ENCODE measurements at regions not wholly inside any gene's neighbourhood (a gene's known extent, or its start where the extent isn't known, plus 50 kb on each side); places are given as distances from the start of the nearest gene placed in this dataset.
"Not testable (repeated sequence)": the region's sequence is repeated elsewhere in the genome, so short reads cannot be mapped to it uniquely, and the experiment has no call there.

DNA sequence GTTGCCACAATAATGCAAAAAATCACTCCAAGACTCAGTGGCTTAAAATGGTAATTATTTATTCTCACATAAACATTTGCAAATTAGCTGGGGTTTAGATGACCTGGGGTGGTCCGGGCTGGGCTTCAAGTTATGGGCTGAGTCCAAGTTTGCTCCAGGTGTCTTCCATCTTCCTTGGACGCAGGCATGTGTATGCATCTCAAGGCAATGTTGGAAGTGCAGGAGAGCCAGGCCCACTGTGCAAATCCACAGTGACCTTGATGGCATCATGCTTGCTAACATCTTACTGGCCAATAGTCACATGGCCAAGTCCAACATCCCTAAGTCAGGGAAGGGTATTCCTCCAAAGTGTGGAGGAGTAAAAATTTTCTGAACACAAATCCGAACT lies 206.9 kb downstream of the BCAS1 start:
- TF ChIP-seq POLR2A (IDR thresholded peaks at IDR 0.05): not testable (repeated sequence)
- TF ChIP-seq, protein P1, sequence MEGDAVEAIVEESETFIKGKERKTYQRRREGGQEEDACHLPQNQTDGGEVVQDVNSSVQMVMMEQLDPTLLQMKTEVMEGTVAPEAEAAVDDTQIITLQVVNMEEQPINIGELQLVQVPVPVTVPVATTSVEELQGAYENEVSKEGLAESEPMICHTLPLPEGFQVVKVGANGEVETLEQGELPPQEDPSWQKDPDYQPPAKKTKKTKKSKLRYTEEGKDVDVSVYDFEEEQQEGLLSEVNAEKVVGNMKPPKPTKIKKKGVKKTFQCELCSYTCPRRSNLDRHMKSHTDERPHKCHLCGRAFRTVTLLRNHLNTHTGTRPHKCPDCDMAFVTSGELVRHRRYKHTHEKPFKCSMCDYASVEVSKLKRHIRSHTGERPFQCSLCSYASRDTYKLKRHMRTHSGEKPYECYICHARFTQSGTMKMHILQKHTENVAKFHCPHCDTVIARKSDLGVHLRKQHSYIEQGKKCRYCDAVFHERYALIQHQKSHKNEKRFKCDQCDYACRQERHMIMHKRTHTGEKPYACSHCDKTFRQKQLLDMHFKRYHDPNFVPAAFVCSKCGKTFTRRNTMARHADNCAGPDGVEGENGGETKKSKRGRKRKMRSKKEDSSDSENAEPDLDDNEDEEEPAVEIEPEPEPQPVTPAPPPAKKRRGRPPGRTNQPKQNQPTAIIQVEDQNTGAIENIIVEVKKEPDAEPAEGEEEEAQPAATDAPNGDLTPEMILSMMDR (IDR thresholded peaks at IDR 0.05): not testable (repeated sequence)
